Neural progenitor cell (in vitro differentiated cells): ENCODE measurements at regions not wholly inside any gene's neighbourhood (a gene's known extent, or its start where the extent isn't known, plus 50 kb on each side); places are given as distances from the start of the nearest gene placed in this dataset.

Source experiments
- DNase-seq: peaks from one replicate; pipeline ENCODE4 v3.0.0-alpha.2; 2016; ENCODE audit warnings: low spot score
- H2AFZ ChIP-seq: fragments of 200-600 bp; sonication (generic); replicated peaks from 2 replicates; pipeline ENCODE4 v1.6.1; 2016; ENCODE audit warnings: antibody characterized with exemption
- H3F3A ChIP-seq: fragments of 200-600 bp; sonication (generic); 2 replicates; pipeline ENCODE4 v1.6.1; 2016; ENCODE audit warnings: antibody characterized with exemption, low read depth
- H3K27ac ChIP-seq: fragments of 200-600 bp; sonication (generic); 2 replicates; pipeline ENCODE4 v1.5.1; 2016; ENCODE audit warnings: mild to moderate bottlenecking
- H3K27me3 ChIP-seq: fragments of 200-600 bp; sonication (generic); 2 replicates; pipeline ENCODE4 v1.6.1; 2016; ENCODE audit warnings: mild to moderate bottlenecking, moderate library complexity
- H3K36me3 ChIP-seq: fragments of 200-600 bp; sonication (generic); 2 replicates; pipeline ENCODE4 v1.5.1; 2016
- H3K4me1 ChIP-seq: fragments of 200-600 bp; sonication (generic); 2 replicates; pipeline ENCODE4 v1.6.1; 2016; ENCODE audit warnings: mixed run types
- H3K4me2 ChIP-seq: fragments of 200-600 bp; sonication (generic); 2 replicates; pipeline ENCODE4 v1.6.1; 2016
- H3K4me3 ChIP-seq: fragments of 200-600 bp; sonication (generic); 2 replicates; pipeline ENCODE4 v1.5.1; 2016
- H3K79me2 ChIP-seq: fragments of 200-600 bp; sonication (generic); 2 replicates; pipeline ENCODE4 v1.6.1; 2016; ENCODE audit warnings: low read depth
- H3K9ac ChIP-seq: fragments of 200-600 bp; sonication (generic); 2 replicates; pipeline ENCODE4 v1.6.1; 2016
- H3K9me3 ChIP-seq: fragments of 200-600 bp; sonication (generic); 2 replicates; pipeline ENCODE4 v1.5.1; 2016; ENCODE audit warnings: low read depth
- H4K20me1 ChIP-seq: fragments of 200-600 bp; sonication (generic); 2 replicates; pipeline ENCODE4 v1.6.1; 2016; ENCODE audit warnings: low read depth
- H3K27ac Mint-ChIP-seq: 3 replicates; pipeline ENCODE4 v1.8.0; 2021; ENCODE audit warnings: mixed read lengths
- H3K27me3 Mint-ChIP-seq: 2 replicates; pipeline ENCODE4 v1.8.0; 2022; ENCODE audit warnings: low read depth, mild to moderate bottlenecking, inconsistent platforms, moderate library complexity, mixed read lengths; ENCODE audit not compliant: insufficient read depth
- H3K36me3 Mint-ChIP-seq: 3 replicates; pipeline ENCODE4 v1.8.0; 2021; ENCODE audit warnings: mixed read lengths
- H3K4me1 Mint-ChIP-seq: 3 replicates; pipeline ENCODE4 v1.8.0; 2021; ENCODE audit warnings: mixed read lengths
- H3K4me3 Mint-ChIP-seq: 3 replicates; pipeline ENCODE4 v1.8.0; 2021; ENCODE audit warnings: mild to moderate bottlenecking, moderate library complexity, mixed read lengths
- H3K9me3 Mint-ChIP-seq: 3 replicates; pipeline ENCODE4 v1.8.0; 2020; ENCODE audit warnings: mixed read lengths
- EZH2 ChIP-seq: fragments of 200-600 bp; sonication (generic); IDR thresholded peaks from 2 replicates; pipeline ENCODE4 v1.6.1; 2017; ENCODE audit warnings: antibody characterized with exemption, mild to moderate bottlenecking, moderate library complexity
- EZH2phosphoT487 ChIP-seq: fragments of 200-600 bp; sonication (generic); IDR thresholded peaks from 2 replicates; pipeline ENCODE4 v1.6.1; 2017; ENCODE audit warnings: antibody characterized with exemption
- TF ChIP-seq, protein P1 (sequence below): fragments of 200-600 bp; sonication (generic); IDR thresholded peaks from 2 replicates; pipeline ENCODE4 v1.5.1; 2017; ENCODE audit warnings: antibody characterized with exemption, mild to moderate bottlenecking

DNA sequence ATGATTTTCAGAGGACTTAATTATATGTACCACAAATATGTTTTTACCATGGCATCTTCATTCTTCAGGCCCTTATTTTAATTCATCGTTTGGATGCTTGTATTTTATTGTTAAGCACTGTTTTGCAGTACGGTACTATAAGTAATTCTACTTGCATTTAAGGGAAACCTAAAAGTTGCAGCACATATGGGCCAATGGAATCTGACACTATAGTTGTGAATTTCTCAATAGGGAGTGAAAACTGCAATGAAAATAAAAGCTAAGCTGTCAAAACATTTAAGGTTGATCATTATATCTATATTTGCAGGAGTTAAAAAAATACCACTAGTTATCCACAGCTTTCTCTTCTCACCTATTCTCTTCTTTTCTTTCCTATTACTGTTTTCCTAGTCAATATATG, 1071.8 kb downstream of the MAT2B start:
- Mint-ChIP-seq H3K4me3 (no peak overlapping the region), H3K36me3 (no peaks in the 10 kb centered on the region), H3K27me3 (no peaks in the 10 kb centered on the region), H3K27ac (no peak overlapping the region), H3K9me3 (no peaks in the 10 kb centered on the region), H3K4me1 (peaks cover 6% of the 10 kb centered on the region)
- Histone ChIP-seq H3K4me1 (no peaks in the 10 kb centered on the region), H3K4me3 (no peak overlapping the region), H3K9ac (no peak overlapping the region), H3K9me3 (no peaks in the 10 kb centered on the region), H2AFZ (no peak overlapping the region), H4K20me1 (no peaks in the 10 kb centered on the region), H3K27me3 (no peaks in the 10 kb centered on the region), H3K79me2 (no peaks in the 10 kb centered on the region), H3F3A (no peaks in the 10 kb centered on the region), H3K27ac (no peak overlapping the region), H3K36me3 (no peaks in the 10 kb centered on the region), H3K4me2 (no peak overlapping the region)
- TF ChIP-seq, protein P1, sequence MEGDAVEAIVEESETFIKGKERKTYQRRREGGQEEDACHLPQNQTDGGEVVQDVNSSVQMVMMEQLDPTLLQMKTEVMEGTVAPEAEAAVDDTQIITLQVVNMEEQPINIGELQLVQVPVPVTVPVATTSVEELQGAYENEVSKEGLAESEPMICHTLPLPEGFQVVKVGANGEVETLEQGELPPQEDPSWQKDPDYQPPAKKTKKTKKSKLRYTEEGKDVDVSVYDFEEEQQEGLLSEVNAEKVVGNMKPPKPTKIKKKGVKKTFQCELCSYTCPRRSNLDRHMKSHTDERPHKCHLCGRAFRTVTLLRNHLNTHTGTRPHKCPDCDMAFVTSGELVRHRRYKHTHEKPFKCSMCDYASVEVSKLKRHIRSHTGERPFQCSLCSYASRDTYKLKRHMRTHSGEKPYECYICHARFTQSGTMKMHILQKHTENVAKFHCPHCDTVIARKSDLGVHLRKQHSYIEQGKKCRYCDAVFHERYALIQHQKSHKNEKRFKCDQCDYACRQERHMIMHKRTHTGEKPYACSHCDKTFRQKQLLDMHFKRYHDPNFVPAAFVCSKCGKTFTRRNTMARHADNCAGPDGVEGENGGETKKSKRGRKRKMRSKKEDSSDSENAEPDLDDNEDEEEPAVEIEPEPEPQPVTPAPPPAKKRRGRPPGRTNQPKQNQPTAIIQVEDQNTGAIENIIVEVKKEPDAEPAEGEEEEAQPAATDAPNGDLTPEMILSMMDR = no peak
- TF ChIP-seq EZH2 = no peak
- TF ChIP-seq EZH2phosphoT487 = no peak
- DNase-seq = no peak

DNA sequence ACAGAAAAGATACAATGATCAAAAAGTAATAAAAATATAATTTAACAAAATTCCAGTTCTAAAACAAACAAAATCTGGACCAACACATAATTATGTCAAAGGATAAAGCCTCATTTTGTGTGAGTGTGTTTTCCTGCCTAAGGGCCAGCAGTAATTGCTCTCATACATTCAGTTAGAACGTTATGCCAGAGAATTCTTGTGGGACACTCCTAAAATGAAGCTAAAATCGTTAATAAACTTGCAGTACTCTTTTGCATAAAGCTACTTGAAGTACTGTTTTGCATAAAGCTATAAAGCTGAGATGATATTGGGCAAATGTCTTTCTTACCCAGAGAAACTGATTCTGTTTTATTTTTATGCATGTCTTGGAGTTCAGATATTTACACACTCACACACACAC, 1072.3 kb downstream of the MAT2B start:
- no peaks in the 10 kb centered on the region for H3K9me3 Mint-ChIP-seq
- no peak for DNase-seq
- no peaks in the 10 kb centered on the region for H3K9me3 ChIP-seq
- H3K9ac ChIP-seq = no peak overlapping the region
- no peaks in the 10 kb centered on the region for H3K4me1 ChIP-seq
- TF ChIP-seq, protein P1 = no peak
- no peak for TF ChIP-seq EZH2
- no peak for TF ChIP-seq EZH2phosphoT487
- no peak overlapping the region for H3K4me2 ChIP-seq
- peaks cover 6% of the 10 kb centered on the region for H3K4me1 Mint-ChIP-seq
- no peaks in the 10 kb centered on the region for H3F3A ChIP-seq
- no peak overlapping the region for H3K4me3 Mint-ChIP-seq
- H3K4me3 ChIP-seq = no peak overlapping the region
- no peak overlapping the region for H3K27ac ChIP-seq
- H3K36me3 ChIP-seq = no peaks in the 10 kb centered on the region
- no peak overlapping the region for H3K27ac Mint-ChIP-seq
- H3K36me3 Mint-ChIP-seq = no peaks in the 10 kb centered on the region
- no peaks in the 10 kb centered on the region for H3K27me3 Mint-ChIP-seq
- no peaks in the 10 kb centered on the region for H3K79me2 ChIP-seq
- H3K27me3 ChIP-seq = no peaks in the 10 kb centered on the region
- H4K20me1 ChIP-seq = no peaks in the 10 kb centered on the region
- no peak overlapping the region for H2AFZ ChIP-seq

DNA sequence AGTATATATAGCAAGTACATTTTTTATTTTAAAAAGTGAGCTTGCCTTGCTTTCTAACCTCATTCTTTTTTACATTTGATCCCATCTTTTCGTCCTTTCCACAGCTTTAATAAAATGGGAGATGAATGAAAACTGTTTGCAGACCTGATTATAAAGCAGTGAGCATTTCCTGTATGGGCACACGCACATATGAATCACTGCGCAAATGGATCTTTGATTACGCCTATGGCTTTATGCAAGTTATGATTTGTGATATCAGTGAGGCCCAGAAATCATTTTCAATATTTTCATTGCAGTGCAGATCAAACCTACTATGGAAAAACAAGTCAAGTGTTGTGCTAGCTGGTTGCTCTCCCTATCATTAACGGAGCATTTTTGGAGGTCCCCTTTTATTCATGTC, 1073.0 kb downstream of the MAT2B start:
- Histone ChIP-seq H3K27me3 (no peaks in the 10 kb centered on the region), H4K20me1 (no peaks in the 10 kb centered on the region), H3K27ac (no peak overlapping the region), H3F3A (no peaks in the 10 kb centered on the region), H3K36me3 (no peaks in the 10 kb centered on the region), H3K9me3 (no peaks in the 10 kb centered on the region), H3K79me2 (no peaks in the 10 kb centered on the region), H3K4me3 (no peak overlapping the region), H3K4me1 (no peaks in the 10 kb centered on the region), H3K4me2 (no peak overlapping the region), H3K9ac (no peak overlapping the region), H2AFZ (no peak overlapping the region)
- H3K27ac Mint-ChIP-seq = no peak overlapping the region
- H3K36me3 Mint-ChIP-seq = no peaks in the 10 kb centered on the region
- H3K4me1 Mint-ChIP-seq = peaks cover 1% of the 10 kb centered on the region
- TF ChIP-seq EZH2 = no peak
- TF ChIP-seq, protein P1 = no peak
- TF ChIP-seq EZH2phosphoT487 = no peak
- no peaks in the 10 kb centered on the region for H3K27me3 Mint-ChIP-seq
- no peak for DNase-seq
- H3K9me3 Mint-ChIP-seq = no peaks in the 10 kb centered on the region
- no peak overlapping the region for H3K4me3 Mint-ChIP-seq

DNA sequence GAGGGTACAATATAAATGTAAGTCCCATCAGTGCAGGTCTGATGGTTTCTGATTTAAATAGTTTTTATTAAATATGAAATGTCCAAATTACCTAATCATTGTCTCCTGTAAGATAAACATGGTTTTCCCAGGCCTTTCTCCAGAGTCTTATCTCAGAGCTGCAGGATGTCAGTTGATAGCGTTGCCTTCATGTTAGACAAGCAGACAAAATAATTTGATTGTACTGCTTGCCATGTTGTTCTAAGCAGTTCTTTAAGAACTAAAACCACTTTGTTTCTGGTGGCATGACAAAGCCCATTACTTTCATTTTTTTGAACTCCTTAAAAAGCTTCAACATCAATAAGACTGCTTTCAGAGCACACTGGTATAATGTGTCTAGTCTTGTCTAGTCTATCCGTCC, 1073.5 kb downstream of the MAT2B start:
- H3K27ac ChIP-seq = no peak overlapping the region
- no peak overlapping the region for H2AFZ ChIP-seq
- H3K9me3 Mint-ChIP-seq = no peaks in the 10 kb centered on the region
- H3F3A ChIP-seq = no peaks in the 10 kb centered on the region
- H3K4me3 ChIP-seq = no peak overlapping the region
- no peaks in the 10 kb centered on the region for H3K4me1 ChIP-seq
- H3K4me1 Mint-ChIP-seq = no peaks in the 10 kb centered on the region
- H3K27ac Mint-ChIP-seq = no peak overlapping the region
- no peaks in the 10 kb centered on the region for H3K9me3 ChIP-seq
- TF ChIP-seq, protein P1 = no peak
- TF ChIP-seq EZH2 (no peak), EZH2phosphoT487 (no peak)
- H3K27me3 ChIP-seq = no peaks in the 10 kb centered on the region
- no peaks in the 10 kb centered on the region for H3K36me3 Mint-ChIP-seq
- H4K20me1 ChIP-seq = no peaks in the 10 kb centered on the region
- no peak overlapping the region for H3K4me2 ChIP-seq
- H3K79me2 ChIP-seq = no peaks in the 10 kb centered on the region
- no peak overlapping the region for H3K9ac ChIP-seq
- DNase-seq = no peak
- H3K36me3 ChIP-seq = no peaks in the 10 kb centered on the region
- no peak overlapping the region for H3K4me3 Mint-ChIP-seq
- no peaks in the 10 kb centered on the region for H3K27me3 Mint-ChIP-seq
